Left lung (tissue), 4 donors: ENCODE measurements at regions not wholly inside any gene's neighbourhood (a gene's known extent, or its start where the extent isn't known, plus 50 kb on each side); places are given as distances from the start of the nearest gene placed in this dataset.

ENCODE experiments used
- ATAC-seq: fragments of 200-7000 bp; cut with Tn5 transposase; one replicate; pipeline ENCODE4 v1.9.1; 2020; ENCODE audit warnings: moderate library complexity
- DNase-seq, 4 donors: peaks; one replicate each; pipeline ENCODE4 v3.0.0-alpha.2; 2013 to 2020
- H3K27ac ChIP-seq, 2 donors: fragments of 200-600 bp; sonication (generic) in 1 of 2; one replicate each; pipeline versions ENCODE4 v1.5.0 to v1.8.0; 2020 to 2021
- H3K27me3 ChIP-seq, 2 donors: fragments of 200-600 bp; sonication (generic) in 1 of 2; one replicate each; pipeline versions ENCODE4 v1.5.0 to v1.8.0; 2020 to 2021
- H3K36me3 ChIP-seq, 2 donors: fragments of 200-600 bp; sonication (generic) in 1 of 2; one replicate each; pipeline versions ENCODE4 v1.5.0 to v1.8.0; 2020 to 2021
- H3K4me1 ChIP-seq, 2 donors: fragments of 200-600 bp; one replicate each; pipeline ENCODE4 v1.8.0; 2021
- H3K4me3 ChIP-seq, 2 donors: fragments of 200-600 bp; sonication (generic) in 1 of 2; one replicate each; pipeline versions ENCODE4 v1.5.0 to v1.8.0; 2020 to 2021; ENCODE audit warnings: mild to moderate bottlenecking in 1 of 2
- H3K9me3 ChIP-seq, 2 donors: fragments of 200-600 bp; sonication (generic) in 1 of 2; one replicate each; pipeline versions ENCODE4 v1.5.0 to v1.8.0; 2020 to 2021
- intact Hi-C, 2 donors: fragments of 100-400 bp; cut with DNase I; formaldehyde crosslinking; loops; one replicate each; pipeline versions ENCODE4 v1.11.2 to v1.14.2; 2022
- TF ChIP-seq, protein P1 (sequence below), 2 donors: fragments of 200-600 bp; sonication (generic) in 1 of 2; IDR thresholded peaks; one replicate each; pipeline versions ENCODE4 v1.5.0 to v1.8.0; 2021; ENCODE audit warnings: antibody characterized with exemption in 2 of 2
- donor health status: DM: no; HTN: yes; CAD: no.
- donor health status: DM: no; HTN: no; CAD: no.

DNA sequence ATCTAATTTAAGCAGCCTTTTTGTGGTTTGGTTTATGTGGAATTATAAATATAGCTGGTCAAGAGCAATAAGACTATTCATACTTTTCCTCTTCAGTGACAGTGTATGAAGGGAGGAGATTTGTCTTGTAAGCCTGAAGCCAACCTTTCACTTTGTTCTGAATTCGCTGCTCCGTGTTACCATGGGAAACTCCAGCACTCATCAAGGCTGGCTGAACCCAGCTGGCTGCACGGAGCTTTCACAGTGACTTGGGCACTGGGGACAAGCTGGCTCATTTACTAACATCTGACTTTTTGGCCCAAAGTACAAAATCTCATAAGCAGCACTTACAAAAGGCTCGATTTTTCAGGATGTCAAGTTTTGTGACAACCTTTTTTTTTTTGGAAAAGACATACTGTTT, 120.4 kb upstream of the GRIA4 start:
- H3K4me3 ChIP-seq = no peak overlapping the region
- DNase-seq (peak in 1 of 4 donors; percentile 10), ATAC-seq (no peak)
- H3K4me1 ChIP-seq = no peaks in the 10 kb centered on the region
- no peaks in the 10 kb centered on the region for H3K9me3 ChIP-seq
- no peaks in the 10 kb centered on the region for H3K27me3 ChIP-seq
- H3K36me3 ChIP-seq = no peaks in the 10 kb centered on the region
- intact Hi-C loops = no loop called here
- no peak overlapping the region for H3K27ac ChIP-seq
- TF ChIP-seq, protein P1, sequence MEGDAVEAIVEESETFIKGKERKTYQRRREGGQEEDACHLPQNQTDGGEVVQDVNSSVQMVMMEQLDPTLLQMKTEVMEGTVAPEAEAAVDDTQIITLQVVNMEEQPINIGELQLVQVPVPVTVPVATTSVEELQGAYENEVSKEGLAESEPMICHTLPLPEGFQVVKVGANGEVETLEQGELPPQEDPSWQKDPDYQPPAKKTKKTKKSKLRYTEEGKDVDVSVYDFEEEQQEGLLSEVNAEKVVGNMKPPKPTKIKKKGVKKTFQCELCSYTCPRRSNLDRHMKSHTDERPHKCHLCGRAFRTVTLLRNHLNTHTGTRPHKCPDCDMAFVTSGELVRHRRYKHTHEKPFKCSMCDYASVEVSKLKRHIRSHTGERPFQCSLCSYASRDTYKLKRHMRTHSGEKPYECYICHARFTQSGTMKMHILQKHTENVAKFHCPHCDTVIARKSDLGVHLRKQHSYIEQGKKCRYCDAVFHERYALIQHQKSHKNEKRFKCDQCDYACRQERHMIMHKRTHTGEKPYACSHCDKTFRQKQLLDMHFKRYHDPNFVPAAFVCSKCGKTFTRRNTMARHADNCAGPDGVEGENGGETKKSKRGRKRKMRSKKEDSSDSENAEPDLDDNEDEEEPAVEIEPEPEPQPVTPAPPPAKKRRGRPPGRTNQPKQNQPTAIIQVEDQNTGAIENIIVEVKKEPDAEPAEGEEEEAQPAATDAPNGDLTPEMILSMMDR (IDR thresholded peaks at IDR 0.05) = no peak

DNA sequence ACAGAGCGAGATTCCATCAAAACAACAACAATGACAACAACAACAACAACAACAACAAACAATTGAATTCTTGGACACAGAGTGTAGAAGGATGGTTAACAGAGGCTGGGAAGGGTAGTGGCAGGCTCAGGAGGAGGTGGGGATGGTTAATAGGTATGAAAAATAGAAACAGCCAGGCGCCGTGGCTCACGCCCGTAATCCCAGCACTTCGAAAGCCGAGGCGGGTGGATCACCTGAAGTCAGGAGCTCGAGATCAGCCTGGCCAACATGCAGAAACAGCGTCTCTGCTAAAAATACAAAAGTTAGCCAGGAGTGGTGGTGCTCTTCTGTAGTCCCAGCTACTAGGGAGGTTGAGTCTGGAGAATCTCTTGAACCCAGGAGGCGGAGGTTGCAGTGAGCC, 122.9 kb upstream of the GRIA4 start:
- H3K9me3 ChIP-seq = no peaks in the 10 kb centered on the region
- no peaks in the 10 kb centered on the region for H3K27me3 ChIP-seq
- H3K27ac ChIP-seq = no peak overlapping the region
- ATAC-seq (no peak), DNase-seq (peak in 1 of 4 donors; percentile 35)
- H3K36me3 ChIP-seq = no peaks in the 10 kb centered on the region
- H3K4me1 ChIP-seq = no peaks in the 10 kb centered on the region
- TF ChIP-seq, protein P1 (IDR thresholded peaks at IDR 0.05) = no peak
- intact Hi-C loops = no loop called here
- no peak overlapping the region for H3K4me3 ChIP-seq

DNA sequence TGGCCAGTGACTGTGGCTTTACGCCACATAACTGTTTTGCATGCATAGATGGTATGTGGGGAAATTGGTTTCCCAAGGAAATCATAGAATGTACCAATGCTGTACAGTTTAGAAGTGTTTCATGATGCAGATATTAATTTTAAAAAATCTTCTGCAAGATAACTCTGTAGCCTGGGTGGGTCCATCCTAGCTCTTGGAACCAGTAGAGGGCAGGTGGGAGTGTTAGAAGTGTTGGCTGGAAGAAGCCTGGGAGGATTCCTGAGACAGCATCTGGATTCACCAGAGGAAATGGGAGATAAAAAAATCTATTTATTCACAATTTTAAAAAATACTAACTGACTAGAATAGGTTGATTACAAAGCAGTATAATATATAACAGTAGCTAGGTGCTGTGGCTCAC, 139.9 kb upstream of the GRIA4 start:
- DNase-seq (no peak), ATAC-seq (no peak)
- Histone ChIP-seq H3K9me3 (no peaks in the 10 kb centered on the region), H3K4me1 (no peaks in the 10 kb centered on the region), H3K4me3 (no peak overlapping the region), H3K27me3 (no peaks in the 10 kb centered on the region), H3K27ac (no peak overlapping the region), H3K36me3 (no peaks in the 10 kb centered on the region)
- intact Hi-C loops = no loop called here
- TF ChIP-seq, protein P1 (IDR thresholded peaks at IDR 0.05) = no peak

DNA sequence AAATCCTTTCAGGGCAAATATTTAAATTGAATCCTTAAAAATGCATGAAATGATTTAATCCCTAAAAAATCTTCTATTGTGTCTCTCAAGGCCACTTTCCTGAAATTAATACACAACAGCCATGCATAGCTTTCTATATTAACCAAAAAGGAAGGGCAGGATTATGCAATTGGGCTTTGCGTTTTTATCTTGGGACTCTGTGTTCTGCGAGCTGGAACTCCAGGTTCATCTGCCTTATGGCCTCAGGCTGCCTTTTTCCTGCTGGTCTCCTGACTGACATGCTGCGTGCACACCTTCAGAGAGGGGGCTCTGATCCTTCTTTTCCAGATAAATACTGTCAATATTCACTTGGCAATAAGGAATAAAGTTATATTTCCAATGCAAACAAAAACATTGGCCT, 141.7 kb upstream of the GRIA4 start:
- no peaks in the 10 kb centered on the region for H3K9me3 ChIP-seq
- intact Hi-C loops = no loop called here
- no peaks in the 10 kb centered on the region for H3K27me3 ChIP-seq
- no peak for DNase-seq
- H3K36me3 ChIP-seq = no peaks in the 10 kb centered on the region
- no peak overlapping the region for H3K4me3 ChIP-seq
- TF ChIP-seq, protein P1 (IDR thresholded peaks at IDR 0.05) = no peak
- no peak overlapping the region for H3K27ac ChIP-seq
- no peak for ATAC-seq
- H3K4me1 ChIP-seq = no peaks in the 10 kb centered on the region

DNA sequence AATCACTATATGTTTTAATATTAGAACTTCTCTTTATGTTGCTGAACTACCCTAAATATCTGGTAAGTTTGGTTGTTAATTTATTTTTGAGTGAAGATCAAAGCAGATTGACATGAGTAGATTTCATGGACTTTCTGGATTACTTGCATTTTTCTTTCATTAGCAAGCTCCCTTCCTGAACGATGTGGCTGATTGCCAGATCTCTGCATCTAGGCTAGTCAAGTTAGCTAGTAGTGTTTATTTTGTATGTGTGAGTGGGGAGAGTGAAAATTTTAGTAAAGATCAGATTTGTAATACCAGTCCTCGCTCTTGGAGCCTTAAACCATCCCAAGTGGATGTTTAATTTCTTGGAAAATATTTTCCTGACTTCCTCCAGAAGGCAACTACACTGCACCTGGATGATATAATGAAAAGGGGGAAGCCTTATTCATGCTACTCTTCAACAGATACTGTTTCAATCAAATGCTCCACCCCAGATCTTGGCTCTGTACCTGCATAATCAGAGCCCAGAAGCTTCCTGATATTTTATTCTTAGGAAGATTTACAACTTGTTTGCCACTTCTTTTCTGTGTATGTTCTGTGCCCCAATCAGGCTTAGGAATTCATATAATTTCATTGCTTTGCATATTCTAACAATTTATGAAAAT, 143.2 kb upstream of the GRIA4 start:
- intact Hi-C loops = no loop called here
- ATAC-seq = no peak
- H3K4me1 ChIP-seq = no peaks in the 10 kb centered on the region
- DNase-seq = peak in 2 of 4 donors; percentile 15 to 52
- TF ChIP-seq, protein P1 (IDR thresholded peaks at IDR 0.05) = no peak
- no peaks in the 10 kb centered on the region for H3K27me3 ChIP-seq
- H3K4me3 ChIP-seq = no peak overlapping the region
- H3K36me3 ChIP-seq = no peaks in the 10 kb centered on the region
- no peak overlapping the region for H3K27ac ChIP-seq
- H3K9me3 ChIP-seq = no peaks in the 10 kb centered on the region
